DMS114 treated with DMSO at 0.1 percent for 48 hours (cell line): ENCODE measurements at regions not wholly inside any gene's neighbourhood (a gene's known extent, or its start where the extent isn't known, plus 50 kb on each side); places are given as distances from the start of the nearest gene placed in this dataset.

Source experiments
- DNase-seq: peaks from one replicate; lab custom pipeline; 2025; ENCODE audit not compliant: unreplicated experiment; lab: John Stamatoyannopoulos, UW

GRCh38 chr15:70508561-70509281, 254.6 kb downstream of the UACA start:
- no peak for DNase-seq

GRCh38 chr15:70507772-70508371, 255.5 kb downstream of the UACA start:
- DNase-seq: no peak

- DNase-seq: no peak
Measured at GRCh38 chr15:70505936-70506912, 257.1 kb downstream of the UACA start.

- DNase-seq: no peak
Measured at GRCh38 chr15:70505411-70505919, 257.9 kb downstream of the UACA start.

- DNase-seq: no peak
Measured at GRCh38 chr15:70504988-70505387, 258.4 kb downstream of the UACA start.

GRCh38 chr15:70504299-70504951, 258.9 kb downstream of the UACA start:
- DNase-seq: no peak

- DNase-seq: no peak
Measured at GRCh38 chr15:70503798-70504298, 259.5 kb downstream of the UACA start.

GRCh38 chr15:70503073-70503745, 260.1 kb downstream of the UACA start:
- no peak for DNase-seq

- no peak for DNase-seq
Measured at GRCh38 chr15:70502529-70502928, 260.8 kb downstream of the UACA start.

GRCh38 chr15:70501849-70502248, 261.5 kb downstream of the UACA start:
- DNase-seq: no peak

- DNase-seq: no peak
Measured at GRCh38 chr15:70501121-70501727, 262.1 kb downstream of the UACA start.

- no peak for DNase-seq
Measured at GRCh38 chr15:70499791-70500190, 263.6 kb downstream of the UACA start.

GRCh38 chr15:70498096-70498626, 265.2 kb downstream of the UACA start:
- no peak for DNase-seq

GRCh38 chr15:70497661-70498060, 265.7 kb downstream of the UACA start:
- no peak for DNase-seq

GRCh38 chr15:70495991-70496599, 267.3 kb downstream of the UACA start:
- DNase-seq: no peak

- DNase-seq: no peak
Measured at GRCh38 chr15:70494852-70495571, 268.3 kb downstream of the UACA start.

- no peak for DNase-seq
Measured at GRCh38 chr15:70494517-70494851, 268.9 kb downstream of the UACA start.

GRCh38 chr15:70493787-70494516, 269.4 kb downstream of the UACA start:
- DNase-seq: no peak
